C4-2B (cell line): ENCODE measurements at regions not wholly inside any gene's neighbourhood (a gene's known extent, or its start where the extent isn't known, plus 50 kb on each side); places are given as distances from the start of the nearest gene placed in this dataset.
"Not testable (repeated sequence)": the region's sequence is repeated elsewhere in the genome, so short reads cannot be mapped to it uniquely, and the experiment has no call there.

Source experiments
- H3K27ac ChIP-seq: fragments of 450-650 bp; 2 replicates; pipeline ENCODE4 v1.5.1; 2017
- ZFX ChIP-seq: fragments of 450-650 bp; IDR thresholded peaks from 2 replicates; pipeline ENCODE4 v1.6.1; 2017
- TF ChIP-seq, protein P1 (sequence below): fragments of 450-650 bp; conservative IDR thresholded peaks from 2 replicates; pipeline ENCODE4 v1.5.1; 2017; ENCODE audit warnings: mild to moderate bottlenecking

GRCh38 chr9:108265065-108265464 is 590.7 kb downstream of the ACTL7B start:
- no peak overlapping the region for H3K27ac ChIP-seq
- no peak for TF ChIP-seq ZFX
- TF ChIP-seq, protein P1, sequence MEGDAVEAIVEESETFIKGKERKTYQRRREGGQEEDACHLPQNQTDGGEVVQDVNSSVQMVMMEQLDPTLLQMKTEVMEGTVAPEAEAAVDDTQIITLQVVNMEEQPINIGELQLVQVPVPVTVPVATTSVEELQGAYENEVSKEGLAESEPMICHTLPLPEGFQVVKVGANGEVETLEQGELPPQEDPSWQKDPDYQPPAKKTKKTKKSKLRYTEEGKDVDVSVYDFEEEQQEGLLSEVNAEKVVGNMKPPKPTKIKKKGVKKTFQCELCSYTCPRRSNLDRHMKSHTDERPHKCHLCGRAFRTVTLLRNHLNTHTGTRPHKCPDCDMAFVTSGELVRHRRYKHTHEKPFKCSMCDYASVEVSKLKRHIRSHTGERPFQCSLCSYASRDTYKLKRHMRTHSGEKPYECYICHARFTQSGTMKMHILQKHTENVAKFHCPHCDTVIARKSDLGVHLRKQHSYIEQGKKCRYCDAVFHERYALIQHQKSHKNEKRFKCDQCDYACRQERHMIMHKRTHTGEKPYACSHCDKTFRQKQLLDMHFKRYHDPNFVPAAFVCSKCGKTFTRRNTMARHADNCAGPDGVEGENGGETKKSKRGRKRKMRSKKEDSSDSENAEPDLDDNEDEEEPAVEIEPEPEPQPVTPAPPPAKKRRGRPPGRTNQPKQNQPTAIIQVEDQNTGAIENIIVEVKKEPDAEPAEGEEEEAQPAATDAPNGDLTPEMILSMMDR, result no peak

DNA sequence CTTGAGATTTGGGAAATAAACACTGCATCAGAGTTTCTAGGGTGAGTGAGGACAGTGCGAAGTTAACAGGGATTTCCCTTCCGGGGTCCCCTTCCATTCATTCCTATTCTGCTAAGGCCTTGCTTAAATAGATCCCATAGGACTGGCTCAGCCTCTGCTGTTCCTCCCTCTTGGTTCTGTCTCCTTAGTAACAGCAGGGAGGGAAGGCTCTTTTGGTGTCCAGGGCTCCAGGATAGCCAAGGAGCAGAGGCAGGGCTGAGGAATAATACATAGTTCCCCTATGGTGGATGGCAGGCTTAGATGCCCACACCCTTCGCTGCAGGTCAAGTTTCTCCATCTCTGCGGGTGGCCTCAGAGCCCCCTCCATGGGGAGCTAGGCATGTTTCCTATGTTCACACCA is 591.7 kb downstream of the ACTL7B start:
- H3K27ac ChIP-seq, result no peak overlapping the region
- TF ChIP-seq, protein P1, result no peak
- no peak for TF ChIP-seq ZFX

DNA sequence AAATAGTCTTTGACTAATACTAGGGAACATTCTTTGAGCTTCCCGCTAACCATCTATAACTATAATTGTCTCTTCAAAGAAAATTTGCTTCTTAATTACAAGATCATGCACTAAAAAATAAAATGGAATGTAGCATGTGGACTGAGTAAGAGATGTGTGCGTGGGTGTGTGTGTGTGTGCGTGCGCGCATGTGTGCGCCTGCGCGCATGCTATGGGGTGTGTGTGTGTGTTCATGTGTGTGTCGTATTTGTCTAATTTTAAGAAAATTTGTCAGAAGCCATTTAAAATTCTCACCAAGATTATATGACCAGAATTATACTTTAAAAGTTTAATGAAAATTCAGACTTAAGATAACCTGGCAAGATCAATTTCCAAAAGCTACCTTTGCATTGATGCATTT is 593.0 kb downstream of the ACTL7B start:
- H3K27ac ChIP-seq, result no peak overlapping the region
- TF ChIP-seq, protein P1, result no peak
- TF ChIP-seq ZFX, result no peak

- H3K27ac ChIP-seq, result no peak overlapping the region
- no peak for TF ChIP-seq ZFX
- TF ChIP-seq, protein P1, result no peak
Measured at GRCh38 chr9:108259917-108260675, 595.7 kb downstream of the ACTL7B start.

DNA sequence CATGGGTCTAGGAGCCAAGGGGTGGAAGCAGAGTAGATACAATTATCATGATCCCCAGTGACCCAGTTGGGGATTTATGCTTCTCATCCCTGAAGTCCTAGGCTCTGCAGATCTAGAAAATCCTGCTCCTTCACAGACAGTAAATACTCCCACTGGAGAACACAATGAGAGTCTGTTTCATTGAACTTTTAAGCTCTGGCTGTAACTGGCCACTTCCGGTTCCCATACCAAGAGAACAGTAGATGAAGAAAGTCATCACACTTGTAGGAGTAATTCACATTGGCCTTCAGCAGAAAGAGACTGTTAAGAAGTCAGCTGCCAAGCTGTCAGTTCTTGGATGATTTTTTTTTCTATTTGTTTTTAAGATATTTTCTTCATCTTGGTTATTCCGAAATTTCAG is 597.1 kb downstream of the ACTL7B start:
- no peak for TF ChIP-seq ZFX
- TF ChIP-seq, protein P1, result no peak
- no peak overlapping the region for H3K27ac ChIP-seq

GRCh38 chr9:108257382-108257781 is 598.4 kb downstream of the ACTL7B start:
- no peak for TF ChIP-seq ZFX
- TF ChIP-seq, protein P1, result no peak
- H3K27ac ChIP-seq, result no peak overlapping the region

DNA sequence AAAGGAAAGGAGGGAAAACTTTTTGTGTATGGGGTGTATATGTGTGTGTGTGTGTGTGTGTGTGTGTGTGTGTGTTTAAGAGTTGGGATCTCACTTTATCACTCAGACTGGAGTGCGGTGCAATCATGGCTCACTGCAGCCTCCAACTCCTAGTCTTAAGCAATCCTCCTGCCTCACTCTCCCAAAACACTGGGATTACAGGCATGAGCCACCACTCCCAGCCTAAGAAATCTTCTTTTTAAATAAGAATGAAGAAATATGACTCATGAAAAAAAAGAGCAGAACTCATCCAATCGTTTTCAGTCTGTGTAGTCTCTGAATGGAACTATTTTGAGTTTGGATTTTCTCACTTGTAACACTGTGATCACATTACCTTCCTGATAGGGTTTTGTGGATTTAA is 601.5 kb downstream of the ACTL7B start:
- TF ChIP-seq, protein P1, result no peak
- no peak for TF ChIP-seq ZFX
- no peak overlapping the region for H3K27ac ChIP-seq

- H3K27ac ChIP-seq, result not testable (repeated sequence)
Measured at GRCh38 chr9:108247391-108247790, 608.4 kb downstream of the ACTL7B start.
